Neuronal stem cell (in vitro differentiated cells): ENCODE measurements at regions not wholly inside any gene's neighbourhood (a gene's known extent, or its start where the extent isn't known, plus 50 kb on each side); places are given as distances from the start of the nearest gene placed in this dataset.

Source experiments
- DNase-seq: peaks from one replicate; pipeline ENCODE4 v3.0.0-alpha.2; 2013; ENCODE audit warnings: low spot score
- H2AFZ ChIP-seq: one replicate; pipeline ENCODE4 v1.6.1; 2013; ENCODE audit warnings: mild to moderate bottlenecking, low read length, inconsistent platforms
- H2AK5ac ChIP-seq: 2 replicates; pipeline ENCODE4 v1.6.1; 2013; ENCODE audit warnings: low read depth, mild to moderate bottlenecking, inconsistent platforms, low read length, moderate library complexity, mixed read lengths
- H2BK120ac ChIP-seq: 2 replicates; pipeline ENCODE4 v1.6.1; 2013; ENCODE audit warnings: low read depth, mild to moderate bottlenecking, inconsistent platforms, low read length, moderate library complexity, mixed read lengths
- H2BK12ac ChIP-seq: one replicate; pipeline ENCODE4 v1.6.1; 2013; ENCODE audit warnings: low read length, inconsistent platforms
- H2BK15ac ChIP-seq: 2 replicates; pipeline ENCODE4 v1.6.1; 2013; ENCODE audit warnings: mild to moderate bottlenecking, low read length, inconsistent platforms, mixed read lengths
- H2BK5ac ChIP-seq: one replicate; pipeline ENCODE4 v1.6.1; 2013; ENCODE audit warnings: inconsistent platforms, mild to moderate bottlenecking, low read length, moderate library complexity
- H3K14ac ChIP-seq: one replicate; pipeline ENCODE4 v1.6.1; 2013; ENCODE audit warnings: low read length, inconsistent platforms
- H3K18ac ChIP-seq: 2 replicates; pipeline ENCODE4 v1.6.1; 2013; ENCODE audit warnings: low read length, inconsistent platforms
- H3K23ac ChIP-seq: 2 replicates; pipeline ENCODE4 v1.6.1; 2013; ENCODE audit warnings: low read depth, mild to moderate bottlenecking, mixed read lengths, low read length, inconsistent platforms; ENCODE audit not compliant: poor library complexity
- H3K27ac ChIP-seq: replicated peaks from 3 replicates; pipeline ENCODE4 v1.5.1; 2013; ENCODE audit warnings: low read length, inconsistent platforms
- H3K27me3 ChIP-seq, 3 experiments: 2 replicates each; pipeline ENCODE4 v1.6.1; 2013; ENCODE audit warnings: low read length in 3 of 3, mild to moderate bottlenecking in 2 of 3, inconsistent platforms in 1 of 3, low read depth in 1 of 3, mixed read lengths in 1 of 3, moderate library complexity in 1 of 3; ENCODE audit not compliant: control insufficient read depth in 3 of 3, insufficient read depth in 3 of 3
- H3K36me3 ChIP-seq, 2 donors: replicated peaks in 1 of 2; 2 replicates each; pipeline ENCODE4 v1.6.1; 2013; ENCODE audit warnings: low read length in 2 of 2; ENCODE audit not compliant: control insufficient read depth in 2 of 2, insufficient read depth in 2 of 2
- H3K4ac ChIP-seq: 2 replicates; pipeline ENCODE4 v1.6.1; 2013; ENCODE audit warnings: inconsistent platforms, mild to moderate bottlenecking, low read length, moderate library complexity
- H3K4me1 ChIP-seq, 2 donors: 1 replicate in 1 of 2; 2 replicates in 1 of 2; pipeline ENCODE4 v1.6.1; 2013; ENCODE audit warnings: low read length in 2 of 2, low read depth in 1 of 2; ENCODE audit not compliant: control insufficient read depth in 2 of 2, insufficient read depth in 1 of 2
- H3K4me2 ChIP-seq: one replicate; pipeline ENCODE4 v1.6.1; 2013; ENCODE audit warnings: mild to moderate bottlenecking, low read length, inconsistent platforms; ENCODE audit not compliant: insufficient read depth, poor library complexity, severe bottlenecking
- H3K4me3 ChIP-seq, 2 donors: 2 replicates each; pipeline ENCODE4 v1.5.1; 2013; ENCODE audit warnings: low read length in 2 of 2, mild to moderate bottlenecking in 2 of 2, inconsistent platforms in 1 of 2, moderate library complexity in 1 of 2
- H3K79me1 ChIP-seq: one replicate; pipeline ENCODE4 v1.6.1; 2013; ENCODE audit warnings: low read depth, mild to moderate bottlenecking, inconsistent platforms, low read length, moderate library complexity
- H3K9ac ChIP-seq: one replicate; pipeline ENCODE4 v1.6.1; 2013; ENCODE audit warnings: mild to moderate bottlenecking, low read depth, low read length, inconsistent platforms; ENCODE audit not compliant: poor library complexity
- H3K9me3 ChIP-seq, 2 donors: replicated peaks in 1 of 2; 2 replicates each; pipeline versions ENCODE3 to v1.6.1; 2013; ENCODE audit warnings: low read length in 2 of 2, mild to moderate bottlenecking in 2 of 2, inconsistent platforms in 1 of 2, low read depth in 1 of 2, mixed read lengths in 1 of 2, moderate library complexity in 1 of 2; ENCODE audit not compliant: control insufficient read depth in 2 of 2, insufficient read depth in 1 of 2
- H4K8ac ChIP-seq: one replicate; pipeline ENCODE4 v1.6.1; 2013; ENCODE audit warnings: low read depth, mild to moderate bottlenecking, inconsistent platforms, low read length, moderate library complexity
- H4K91ac ChIP-seq: one replicate; pipeline ENCODE4 v1.6.1; 2013; ENCODE audit warnings: low read length, low read depth, mild to moderate bottlenecking, inconsistent platforms; ENCODE audit not compliant: poor library complexity
- WGBS, 2 donors: extraction: QIAGEN DNeasy Blood & Tissue Kit; methylation state at CpG; one replicate each; pipeline ENCODE4 v1.1.7; 2013; ENCODE audit warnings: missing lambda C conversion rate in 2 of 2, mixed read lengths in 1 of 2; ENCODE audit not compliant: insufficient read length in 2 of 2, insufficient replicate concordance in 1 of 2; ENCODE audit errors: extremely low coverage in 2 of 2; 5-methylcytosine and 5-hydroxymethylcytosine counted together

DNA sequence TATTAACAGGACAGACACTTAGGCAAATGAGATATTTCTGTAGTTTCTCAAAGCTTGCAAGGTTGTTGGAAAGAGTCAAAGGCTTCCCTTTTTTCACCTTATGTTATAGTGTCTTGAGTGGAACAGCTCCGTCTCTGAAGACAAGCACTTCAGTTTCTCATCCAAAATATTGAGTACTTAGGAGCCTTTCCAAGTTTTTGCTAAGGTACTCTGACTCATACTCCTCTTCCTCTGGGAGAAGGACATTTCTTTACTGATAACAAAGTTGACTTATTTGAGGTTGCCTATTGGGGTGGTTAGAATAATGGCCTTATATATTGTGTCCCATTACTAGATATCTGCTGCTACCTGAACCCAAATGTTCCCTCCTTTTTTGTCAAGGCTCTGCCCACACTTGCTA is 869.6 kb downstream of the MAT2B start:
- no peaks in the 10 kb centered on the region for H3K9me3 ChIP-seq
- H2BK12ac ChIP-seq, result no peak overlapping the region
- no peak overlapping the region for H3K18ac ChIP-seq
- no peak overlapping the region for H3K4me2 ChIP-seq
- WGBS, 2 donors, result no CpG with 5 or more reads among the region's 1 CpG
- no peak overlapping the region for H3K9ac ChIP-seq
- no peaks in the 10 kb centered on the region for H3K79me1 ChIP-seq
- no peaks in the 10 kb centered on the region for H3K27me3 ChIP-seq
- no peak overlapping the region for H2AFZ ChIP-seq
- no peak overlapping the region for H2AK5ac ChIP-seq
- H2BK15ac ChIP-seq, result no peak overlapping the region
- no peak overlapping the region for H4K8ac ChIP-seq
- no peak overlapping the region for H2BK5ac ChIP-seq
- no peaks in the 10 kb centered on the region for H3K36me3 ChIP-seq
- no peak overlapping the region for H2BK120ac ChIP-seq
- H3K14ac ChIP-seq, result no peak overlapping the region
- no peaks in the 10 kb centered on the region for H3K4me1 ChIP-seq
- H3K23ac ChIP-seq, result no peak overlapping the region
- DNase-seq, result no peak
- H3K4me3 ChIP-seq, result no peak overlapping the region
- H4K91ac ChIP-seq, result no peak overlapping the region
- H3K27ac ChIP-seq, result no peak overlapping the region
- no peak overlapping the region for H3K4ac ChIP-seq

GRCh38 chr5:164376843-164377242 is 871.4 kb downstream of the MAT2B start:
- no peak overlapping the region for H2BK15ac ChIP-seq
- H3K18ac ChIP-seq, result no peak overlapping the region
- no peak overlapping the region for H3K4me3 ChIP-seq
- no peak overlapping the region for H3K23ac ChIP-seq
- H4K8ac ChIP-seq, result no peak overlapping the region
- no peak for DNase-seq
- H3K9me3 ChIP-seq, result no peaks in the 10 kb centered on the region
- H3K9ac ChIP-seq, result no peak overlapping the region
- H3K36me3 ChIP-seq, result no peaks in the 10 kb centered on the region
- H3K4ac ChIP-seq, result no peak overlapping the region
- no peak overlapping the region for H2AK5ac ChIP-seq
- H3K14ac ChIP-seq, result no peak overlapping the region
- H2BK120ac ChIP-seq, result no peak overlapping the region
- no peak overlapping the region for H2BK5ac ChIP-seq
- H3K27ac ChIP-seq, result no peak overlapping the region
- no peak overlapping the region for H4K91ac ChIP-seq
- H3K4me2 ChIP-seq, result no peak overlapping the region
- H3K27me3 ChIP-seq, result no peaks in the 10 kb centered on the region
- no peaks in the 10 kb centered on the region for H3K79me1 ChIP-seq
- no peak overlapping the region for H2AFZ ChIP-seq
- no peaks in the 10 kb centered on the region for H3K4me1 ChIP-seq
- H2BK12ac ChIP-seq, result no peak overlapping the region

DNA sequence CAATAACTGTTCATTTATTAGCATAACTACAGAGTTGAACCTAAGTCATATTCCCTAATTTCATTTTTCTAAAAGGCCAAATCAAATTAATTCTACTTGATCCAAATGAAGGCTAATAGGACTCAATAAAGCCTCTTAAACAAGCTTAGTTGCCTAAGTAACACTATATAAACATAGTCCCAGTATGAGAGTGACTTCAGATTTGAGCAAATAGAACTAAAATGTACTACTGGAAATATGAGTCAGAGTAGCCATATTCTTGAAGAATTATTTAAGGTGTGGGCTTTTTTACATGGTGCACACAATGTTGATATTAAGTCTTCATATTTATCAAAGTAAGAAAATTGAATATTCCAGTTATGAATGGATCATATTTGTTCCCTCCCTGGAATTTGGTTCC is 872.3 kb downstream of the MAT2B start:
- no peak overlapping the region for H3K27ac ChIP-seq
- H3K23ac ChIP-seq, result no peak overlapping the region
- H2AK5ac ChIP-seq, result no peak overlapping the region
- H3K14ac ChIP-seq, result no peak overlapping the region
- no peak overlapping the region for H3K4me3 ChIP-seq
- no peak overlapping the region for H2AFZ ChIP-seq
- no peak overlapping the region for H2BK120ac ChIP-seq
- no peaks in the 10 kb centered on the region for H3K27me3 ChIP-seq
- H3K9me3 ChIP-seq, result peaks cover 0 to 5% of the 10 kb centered on the region in 2 donors
- no peaks in the 10 kb centered on the region for H3K4me1 ChIP-seq
- no peak overlapping the region for H4K8ac ChIP-seq
- H3K4me2 ChIP-seq, result no peak overlapping the region
- no peaks in the 10 kb centered on the region for H3K36me3 ChIP-seq
- H2BK5ac ChIP-seq, result no peak overlapping the region
- no peak for DNase-seq
- no peak overlapping the region for H4K91ac ChIP-seq
- H2BK12ac ChIP-seq, result no peak overlapping the region
- H3K79me1 ChIP-seq, result no peaks in the 10 kb centered on the region
- H2BK15ac ChIP-seq, result no peak overlapping the region
- H3K4ac ChIP-seq, result no peak overlapping the region
- H3K18ac ChIP-seq, result no peak overlapping the region
- no peak overlapping the region for H3K9ac ChIP-seq

- no peak overlapping the region for H2AK5ac ChIP-seq
- no peak overlapping the region for H2BK12ac ChIP-seq
- no peak overlapping the region for H3K14ac ChIP-seq
- no peaks in the 10 kb centered on the region for H3K27me3 ChIP-seq
- no peak overlapping the region for H3K4me3 ChIP-seq
- no peak for DNase-seq
- H3K4me1 ChIP-seq, result no peaks in the 10 kb centered on the region
- peaks cover 0 to 15% of the 10 kb centered on the region in 2 donors for H3K9me3 ChIP-seq
- H2BK15ac ChIP-seq, result no peak overlapping the region
- no peak overlapping the region for H3K4ac ChIP-seq
- no peaks in the 10 kb centered on the region for H3K36me3 ChIP-seq
- H3K9ac ChIP-seq, result no peak overlapping the region
- no peak overlapping the region for H3K27ac ChIP-seq
- H2BK120ac ChIP-seq, result no peak overlapping the region
- no CpG with 5 or more reads among the region's 2 CpGs for WGBS, 2 donors
- no peaks in the 10 kb centered on the region for H3K79me1 ChIP-seq
- H3K4me2 ChIP-seq, result no peak overlapping the region
- H3K23ac ChIP-seq, result no peak overlapping the region
- no peak overlapping the region for H4K8ac ChIP-seq
- no peak overlapping the region for H3K18ac ChIP-seq
- no peak overlapping the region for H2BK5ac ChIP-seq
- H4K91ac ChIP-seq, result no peak overlapping the region
- H2AFZ ChIP-seq, result no peak overlapping the region
Measured at GRCh38 chr5:164383662-164384061, 878.2 kb downstream of the MAT2B start.
